CD4-positive, alpha-beta T cell (primary cell): ENCODE measurements at regions not wholly inside any gene's neighbourhood (a gene's known extent, or its start where the extent isn't known, plus 50 kb on each side); places are given as distances from the start of the nearest gene placed in this dataset.

Source experiments
- ATAC-seq: fragments of 200-7000 bp; cut with Tn5 transposase; one replicate; pipeline ENCODE4 v1.10.0; 2022; ENCODE audit warnings: mild to moderate bottlenecking; ENCODE audit not compliant: poor library complexity
- CTCF ChIA-PET: fragments of 350-600 bp; sonication (Branson Sonifier 250); formaldehyde crosslinking; loops from one replicate; lab custom pipeline; 2021; ENCODE audit warnings: antibody characterized with exemption, inconsistent platforms; lab: Charles Lee
- POLR2A ChIA-PET: fragments of 350-600 bp; sonication (Branson Sonifier 250); formaldehyde crosslinking; loops from one replicate; lab custom pipeline; 2021; ENCODE audit warnings: antibody characterized with exemption, inconsistent platforms; lab: Charles Lee
- DNase-seq, 14 experiments: peaks; one replicate each; pipeline ENCODE4 v3.0.0-alpha.2; 2013 to 2020; ENCODE audit warnings: mixed read lengths in 2 of 14
- H3K27ac ChIP-seq, 2 donors: one replicate each; pipeline versions ENCODE4 v1.5.1 to v1.7.0; 2013; ENCODE audit warnings: low read length in 2 of 2, low read depth in 1 of 2, mild to moderate bottlenecking in 1 of 2
- H3K27me3 ChIP-seq, 2 experiments: 1 replicate in 1 of 2; 2 replicates in 1 of 2; pipeline versions ENCODE4 v1.6.1 to v1.7.0; 2013; ENCODE audit warnings: low read length in 2 of 2, control low read depth in 1 of 2, mild to moderate bottlenecking in 1 of 2, moderate library complexity in 1 of 2; ENCODE audit not compliant: insufficient read depth in 2 of 2, control insufficient read depth in 1 of 2
- H3K36me3 ChIP-seq: one replicate; pipeline ENCODE4 v1.6.1; 2013; ENCODE audit warnings: low read length, control low read depth; ENCODE audit not compliant: insufficient read depth
- H3K4me1 ChIP-seq: one replicate; pipeline ENCODE4 v1.6.1; 2013; ENCODE audit warnings: low read length, control low read depth; ENCODE audit not compliant: insufficient read depth
- H3K4me3 ChIP-seq: one replicate; pipeline ENCODE4 v1.5.1; 2013; ENCODE audit warnings: mild to moderate bottlenecking, low read length, moderate library complexity
- H3K9me3 ChIP-seq, 2 experiments: 1 replicate in 1 of 2; 2 replicates in 1 of 2; pipeline versions ENCODE4 v1.6.1 to v1.7.0; 2013; ENCODE audit warnings: low read length in 2 of 2, mild to moderate bottlenecking in 2 of 2, control low read depth in 1 of 2, moderate library complexity in 1 of 2; ENCODE audit not compliant: control insufficient read depth in 1 of 2, insufficient read depth in 1 of 2
- H3K27ac Mint-ChIP-seq: one replicate; pipeline ENCODE4 v1.8.0; 2020; ENCODE audit warnings: mixed read lengths
- H3K27me3 Mint-ChIP-seq: one replicate; pipeline ENCODE4 v1.8.0; 2021; ENCODE audit warnings: mixed read lengths
- H3K36me3 Mint-ChIP-seq: one replicate; pipeline ENCODE4 v1.8.0; 2021; ENCODE audit warnings: low read depth, mixed read lengths
- H3K4me1 Mint-ChIP-seq: one replicate; pipeline ENCODE4 v1.8.0; 2021; ENCODE audit warnings: low read depth, mixed read lengths
- H3K4me3 Mint-ChIP-seq: one replicate; pipeline ENCODE4 v1.8.0; 2020; ENCODE audit warnings: mild to moderate bottlenecking, mixed read lengths
- H3K9me3 Mint-ChIP-seq: one replicate; pipeline ENCODE4 v1.8.0; 2020; ENCODE audit warnings: mixed read lengths
- CTCF ChIP-seq: fragments of 200-600 bp; IDR thresholded peaks from one replicate; pipeline ENCODE4 v1.8.0; 2022; ENCODE audit warnings: antibody characterized with exemption, mild to moderate bottlenecking
- intact Hi-C, 2 experiments: fragments of 100-400 bp; cut with DNase I in 1 of 2; cut with micrococcal nuclease in 1 of 2; formaldehyde crosslinking; loops; one replicate each; pipeline versions ENCODE4 v1.15.1 to v1.9.0; 2023 to 2025; cut with DNase I, micrococcal nuclease

- peak overlapping the region; percentile 72 to 76 for H3K27ac ChIP-seq
These were observed 57.1 kb downstream of the ZFP36L2 start for GRCh38 chr2:43169099-43169945.

GRCh38 chr2:43168016-43168369 lies 58.4 kb downstream of the ZFP36L2 start:
- Histone ChIP-seq H3K4me1 (peaks cover 83% of the 10 kb centered on the region), H3K36me3 (no peaks in the 10 kb centered on the region), H3K27me3 (no peaks in the 10 kb centered on the region), H3K9me3 (no peaks in the 10 kb centered on the region), H3K4me3 (no peak overlapping the region), H3K27ac (peak overlapping the region; percentile 72 to 76)
- ChIA-PET POLR2A (interaction anchor here (1.0 to 16.1 kb wide), 4 partner anchors 9 to 53 kb away, joined by 3 to 790 read pairs (median 48); partner anchors contain the start of gene ZFP36L2), CTCF (interaction anchor here (0.9 to 4.6 kb wide), 5 partner anchors 26 to 60 kb away, joined by 4 to 38 read pairs (median 24); partner anchors contain the start of gene ZFP36L2)
- ATAC-seq (no peak), DNase-seq (no peak)
- H3K27me3 Mint-ChIP-seq, result no peaks in the 10 kb centered on the region
- H3K4me1 Mint-ChIP-seq, result peaks cover 79% of the 10 kb centered on the region
- peak overlapping the region; percentile 69 for H3K4me3 Mint-ChIP-seq
- no peaks in the 10 kb centered on the region for H3K9me3 Mint-ChIP-seq
- H3K27ac Mint-ChIP-seq, result peak overlapping the region; percentile 97
- no peak for TF ChIP-seq CTCF
- no peaks in the 10 kb centered on the region for H3K36me3 Mint-ChIP-seq
- intact Hi-C loops, result loop anchor here in 1 of 2 experiments (2.0 kb wide), 1 partner anchor 39 kb away; no protein-coding TSS in a partner anchor

More at GRCh38 chr2:43169099-43169945, 57.1 kb downstream of the ZFP36L2 start:
- peak; percentile 4 for ATAC-seq
- Histone ChIP-seq H3K4me3 (peak overlapping the region; percentile 26), H3K4me1 (peaks cover 84% of the 10 kb centered on the region), H3K9me3 (no peaks in the 10 kb centered on the region), H3K36me3 (no peaks in the 10 kb centered on the region), H3K27me3 (no peaks in the 10 kb centered on the region)
- H3K9me3 Mint-ChIP-seq, result no peaks in the 10 kb centered on the region
- peak overlapping the region; percentile 97 for H3K27ac Mint-ChIP-seq
- ChIA-PET POLR2A (interaction anchor here (0.7 to 16.1 kb wide), 12 partner anchors 7 to 52 kb away, joined by 3 to 790 read pairs (median 5); partner anchors contain the start of gene ZFP36L2), CTCF (interaction anchor here (1.0 to 4.6 kb wide), 16 partner anchors 9 to 81 kb away, joined by 3 to 38 read pairs (median 8); partner anchors contain the start of gene ZFP36L2)
- peaks cover under 1% of the 10 kb centered on the region for H3K36me3 Mint-ChIP-seq
- H3K27me3 Mint-ChIP-seq, result no peaks in the 10 kb centered on the region
- H3K4me3 Mint-ChIP-seq, result peak overlapping the region; percentile 85
- peaks cover 80% of the 10 kb centered on the region for H3K4me1 Mint-ChIP-seq
- TF ChIP-seq CTCF, result no peak
- peak in 8 of 14 experiments; percentile 19 to 61 (median 44) for DNase-seq
- intact Hi-C loops, result loop anchor here in 1 of 2 experiments (2.0 kb wide), 1 partner anchor 41 kb away; no protein-coding TSS in a partner anchor

GRCh38 chr2:43165378-43166069 lies 60.9 kb downstream of the ZFP36L2 start:
- intact Hi-C loops, result no loop called here
- no peak overlapping the region for H3K27ac ChIP-seq
- Mint-ChIP-seq H3K4me3 (peak overlapping the region; percentile 2), H3K36me3 (no peaks in the 10 kb centered on the region), H3K27me3 (no peaks in the 10 kb centered on the region), H3K4me1 (peaks cover 80% of the 10 kb centered on the region), H3K27ac (peak overlapping the region; percentile 51), H3K9me3 (no peaks in the 10 kb centered on the region)
- ATAC-seq, result no peak
- H3K4me3 ChIP-seq, result no peak overlapping the region
- no peaks in the 10 kb centered on the region for H3K9me3 ChIP-seq
- H3K27me3 ChIP-seq, result no peaks in the 10 kb centered on the region
- ChIA-PET POLR2A (interaction anchor here (1.2 to 16.1 kb wide), 4 partner anchors 29 to 56 kb away, joined by 4 to 790 read pairs (median 38); partner anchors contain the start of gene ZFP36L2), CTCF (interaction anchor here (0.6 kb wide), 1 partner anchor 738 kb away, joined by 3 read pairs; no protein-coding TSS in a partner anchor)
- DNase-seq, result no peak
- TF ChIP-seq CTCF, result no peak
- H3K36me3 ChIP-seq, result no peaks in the 10 kb centered on the region
- peaks cover 83% of the 10 kb centered on the region for H3K4me1 ChIP-seq
